Skin epidermis (tissue), 12 donors: ENCODE measurements at regions not wholly inside any gene's neighbourhood (a gene's known extent, or its start where the extent isn't known, plus 50 kb on each side); places are given as distances from the start of the nearest gene placed in this dataset.

Experiments
- H3K27ac ChIP-seq, 21 experiments: fragments of 200-600 bp; sonication (generic) in 11 of 21; one replicate each; pipeline ENCODE4 v1.5.0; 2020; ENCODE audit warnings: mild to moderate bottlenecking in 3 of 21, inconsistent platforms in 2 of 21, moderate library complexity in 2 of 21
- H3K4me3 ChIP-seq, 7 experiments: fragments of 200-600 bp; sonication (generic) in 2 of 7; one replicate each; pipeline ENCODE4 v1.5.0; 2020; ENCODE audit warnings: inconsistent platforms in 2 of 7, mild to moderate bottlenecking in 2 of 7, moderate library complexity in 1 of 7

GRCh38 chr7:35581605-35582210, 113.2 kb downstream of the HERPUD2 start:
- Histone ChIP-seq H3K4me3 (no peak overlapping the region), H3K27ac (no peak overlapping the region)

GRCh38 chr7:35576031-35576573, 118.8 kb downstream of the HERPUD2 start:
- no peak overlapping the region for H3K27ac ChIP-seq
- H3K4me3 ChIP-seq, result no peak overlapping the region

DNA sequence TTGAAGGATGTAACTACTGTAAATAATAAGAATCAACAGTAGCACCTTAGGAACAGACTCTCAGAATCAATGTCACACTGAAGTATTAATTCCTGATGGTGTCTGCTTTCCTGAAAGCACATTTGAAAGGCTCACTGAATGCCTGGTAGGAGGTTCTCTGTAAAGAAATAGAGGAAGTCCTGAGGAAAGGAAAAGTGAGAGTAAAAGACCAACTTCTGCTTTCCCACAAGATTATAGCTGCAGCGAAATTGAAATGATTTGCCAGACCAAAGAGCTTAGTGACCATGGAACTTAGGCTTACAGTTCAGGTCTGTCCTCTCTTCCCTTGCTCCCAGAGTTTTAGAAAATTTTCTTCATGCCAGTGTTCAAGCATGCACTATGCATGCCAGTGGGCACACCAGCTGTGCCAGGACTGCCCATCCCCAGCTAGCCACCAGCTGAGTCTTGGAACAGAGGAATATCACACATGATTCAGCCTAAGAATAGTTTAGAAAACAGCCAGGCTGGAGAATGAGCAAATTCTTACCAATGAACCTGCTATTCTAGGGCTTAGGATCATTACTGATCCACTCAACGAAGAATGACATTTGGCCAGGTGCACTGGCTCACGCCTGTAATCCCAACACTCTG, 123.2 kb downstream of the HERPUD2 start:
- Histone ChIP-seq H3K4me3 (no peak overlapping the region), H3K27ac (no peak overlapping the region)

- Histone ChIP-seq H3K4me3 (no peak overlapping the region), H3K27ac (no peak overlapping the region)
Observed at GRCh38 chr7:35570937-35571336, 124.0 kb downstream of the HERPUD2 start.

DNA sequence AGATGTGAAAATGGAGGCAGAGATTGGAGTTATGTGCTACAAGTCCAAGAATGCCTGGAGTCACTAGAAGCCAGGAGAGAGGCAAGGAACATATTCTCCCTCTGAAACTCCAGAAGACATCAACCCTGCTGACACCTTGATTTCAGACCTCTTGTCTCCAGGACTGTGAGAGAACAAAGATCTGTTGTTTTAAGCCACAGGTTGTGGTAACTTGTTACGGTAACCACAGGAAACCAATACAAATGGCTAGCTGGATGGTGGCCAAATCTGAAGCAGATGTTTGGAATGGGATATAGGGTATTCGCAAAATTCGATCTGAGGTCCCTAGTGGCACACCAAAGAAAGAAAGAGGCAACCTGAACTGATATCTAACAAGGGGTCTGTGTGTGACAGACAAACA, 129.0 kb downstream of the HERPUD2 start:
- Histone ChIP-seq H3K4me3 (no peak overlapping the region), H3K27ac (no peak overlapping the region)

- Histone ChIP-seq H3K4me3 (no peak overlapping the region), H3K27ac (no peak overlapping the region)
Observed at GRCh38 chr7:35558841-35559240, 136.1 kb downstream of the HERPUD2 start.

DNA sequence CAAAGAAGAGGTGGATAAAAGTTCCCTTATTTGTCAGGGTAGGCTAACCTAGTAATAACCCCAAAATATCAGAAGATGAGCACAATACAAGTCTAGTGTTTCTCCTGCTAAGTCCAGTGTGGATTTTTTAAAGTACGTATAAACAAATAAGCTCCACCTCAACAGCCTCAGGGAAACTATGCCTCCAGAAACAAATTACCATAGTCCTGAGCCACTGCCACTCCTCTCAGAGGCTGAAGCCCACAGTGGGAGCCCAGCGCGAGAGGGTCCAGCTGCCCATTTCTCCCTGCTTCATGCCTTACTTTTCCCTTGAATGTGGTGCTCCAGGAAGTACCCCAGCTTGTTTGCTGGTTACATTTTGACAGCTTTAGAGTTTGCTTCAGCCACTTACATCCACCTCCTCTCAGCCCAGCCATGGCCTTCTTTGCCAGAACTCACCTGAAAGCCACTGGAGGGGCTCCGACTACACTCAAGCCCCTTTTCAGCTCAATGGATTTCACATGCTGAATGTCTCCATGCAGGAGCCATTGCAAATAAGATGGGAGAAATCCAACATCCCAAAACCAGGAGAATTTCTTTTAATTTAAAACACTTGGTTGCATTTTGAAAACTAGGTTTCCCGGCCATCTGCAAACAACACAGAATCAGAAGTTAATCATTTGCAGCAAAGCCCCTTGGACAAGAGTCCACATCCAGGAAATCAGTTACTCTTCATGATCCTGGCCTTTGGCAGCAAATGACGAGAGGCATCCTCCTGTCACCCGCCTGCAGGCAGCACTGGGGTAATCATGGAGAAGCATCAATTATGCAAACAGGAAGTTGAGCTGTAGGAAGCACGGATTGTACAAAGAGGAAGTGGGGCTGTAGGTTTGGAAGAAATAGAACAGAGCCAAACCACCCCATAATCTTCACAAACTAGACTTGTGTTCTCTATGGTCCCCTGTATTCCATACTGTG, 138.1 kb downstream of the HERPUD2 start:
- no peak overlapping the region for H3K27ac ChIP-seq

DNA sequence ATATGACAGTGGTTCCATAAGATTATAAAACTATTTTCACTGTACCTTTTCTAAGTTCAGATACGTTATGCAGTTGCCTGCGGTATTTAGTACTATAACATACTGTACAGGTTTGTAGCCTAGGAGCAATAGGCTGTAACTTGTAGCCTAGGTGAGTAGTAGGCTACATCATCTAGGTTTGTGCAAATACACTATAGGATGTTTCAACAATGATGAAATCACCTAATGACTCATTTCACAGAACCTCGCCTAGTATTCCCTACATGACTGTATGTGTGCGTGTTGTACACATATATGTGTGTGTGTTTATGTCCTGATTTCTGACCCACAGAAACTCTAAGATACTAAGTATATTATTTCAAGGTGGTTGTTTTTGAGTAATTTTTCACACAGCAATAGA, 139.0 kb downstream of the HERPUD2 start:
- Histone ChIP-seq H3K4me3 (no peak overlapping the region), H3K27ac (no peak overlapping the region)

More for the DNA sequence above, 138.1 kb downstream of the HERPUD2 start:
- H3K4me3 ChIP-seq, result no peak overlapping the region

- Histone ChIP-seq H3K4me3 (no peak overlapping the region), H3K27ac (no peak overlapping the region)
Observed at GRCh38 chr7:35555386-35555785, 139.5 kb downstream of the HERPUD2 start.

DNA sequence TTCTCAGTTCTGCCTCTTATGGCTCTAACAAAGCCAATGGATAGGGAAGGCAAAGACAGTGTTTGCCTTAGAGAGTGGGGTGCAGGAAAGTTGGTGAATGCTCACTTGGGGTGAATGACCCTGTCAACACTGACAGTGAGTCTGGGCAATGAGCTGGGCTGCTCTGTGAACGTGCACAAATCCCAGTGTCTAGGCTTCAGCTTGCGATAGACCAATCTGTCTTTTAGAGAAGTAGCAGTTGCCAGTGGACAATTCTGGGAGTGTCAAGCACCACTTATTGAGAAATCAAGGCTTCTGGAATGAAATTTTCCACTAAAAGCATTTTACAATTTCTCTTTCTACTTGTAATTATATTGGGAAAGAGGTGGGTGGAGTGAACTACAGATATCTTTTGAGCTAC, 141.4 kb downstream of the HERPUD2 start:
- H3K4me3 ChIP-seq, result no peak overlapping the region

DNA sequence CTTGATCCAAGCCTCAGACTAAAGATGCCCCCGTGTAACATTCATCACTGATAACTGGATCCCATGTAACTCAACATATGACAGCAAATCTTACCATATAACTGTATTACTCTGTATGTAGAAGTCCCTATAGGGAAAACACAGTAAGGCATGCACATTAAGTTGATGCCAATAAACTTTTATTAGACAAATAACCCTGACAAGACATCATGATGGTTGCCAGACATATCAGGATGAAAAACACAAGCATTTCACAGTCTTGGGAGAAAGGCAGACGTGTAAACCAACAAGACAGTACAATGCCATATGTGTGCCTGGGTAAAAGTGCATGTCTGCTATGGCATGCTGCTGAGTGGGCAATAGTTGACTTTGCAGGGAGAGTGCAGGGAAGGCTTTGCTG, 142.2 kb downstream of the HERPUD2 start:
- Histone ChIP-seq H3K27ac (no peak overlapping the region), H3K4me3 (no peak overlapping the region)

More for the DNA sequence above, 141.4 kb downstream of the HERPUD2 start:
- H3K27ac ChIP-seq, result no peak overlapping the region

GRCh38 chr7:35551321-35552081, 143.4 kb downstream of the HERPUD2 start:
- Histone ChIP-seq H3K27ac (no peak overlapping the region), H3K4me3 (no peak overlapping the region)

- no peak overlapping the region for H3K27ac ChIP-seq
- no peak overlapping the region for H3K4me3 ChIP-seq
Observed at GRCh38 chr7:35550831-35551230, 144.1 kb downstream of the HERPUD2 start.

- no peak overlapping the region for H3K4me3 ChIP-seq
Observed at GRCh38 chr7:35549781-35550180, 145.2 kb downstream of the HERPUD2 start.

DNA sequence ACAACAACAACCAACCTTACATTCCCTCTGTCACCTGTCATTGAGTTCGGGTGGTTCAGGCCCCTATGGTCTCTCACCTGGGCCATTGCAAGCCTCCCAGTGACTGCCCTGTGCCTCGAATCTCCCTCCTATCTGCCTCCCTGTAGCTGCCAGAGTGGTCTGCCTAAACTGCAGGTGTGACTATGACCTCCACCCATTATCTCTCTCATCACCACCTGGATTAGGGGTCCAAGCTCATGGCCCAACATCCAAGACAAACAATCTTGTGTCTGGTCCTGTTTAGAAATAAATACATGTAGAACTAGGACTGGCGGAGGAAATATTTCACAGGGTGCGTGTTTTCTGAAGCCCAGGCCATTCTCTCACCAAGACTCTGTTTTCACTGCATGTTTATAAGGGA, 146.6 kb downstream of the HERPUD2 start:
- Histone ChIP-seq H3K27ac (no peak overlapping the region), H3K4me3 (no peak overlapping the region)

More at GRCh38 chr7:35549781-35550180, 145.2 kb downstream of the HERPUD2 start:
- no peak overlapping the region for H3K27ac ChIP-seq

GRCh38 chr7:35546691-35547429, 148.1 kb downstream of the HERPUD2 start:
- no peak overlapping the region for H3K4me3 ChIP-seq
- no peak overlapping the region for H3K27ac ChIP-seq

- no peak overlapping the region for H3K27ac ChIP-seq
- H3K4me3 ChIP-seq, result no peak overlapping the region
Observed at GRCh38 chr7:35545831-35546230, 149.1 kb downstream of the HERPUD2 start.

DNA sequence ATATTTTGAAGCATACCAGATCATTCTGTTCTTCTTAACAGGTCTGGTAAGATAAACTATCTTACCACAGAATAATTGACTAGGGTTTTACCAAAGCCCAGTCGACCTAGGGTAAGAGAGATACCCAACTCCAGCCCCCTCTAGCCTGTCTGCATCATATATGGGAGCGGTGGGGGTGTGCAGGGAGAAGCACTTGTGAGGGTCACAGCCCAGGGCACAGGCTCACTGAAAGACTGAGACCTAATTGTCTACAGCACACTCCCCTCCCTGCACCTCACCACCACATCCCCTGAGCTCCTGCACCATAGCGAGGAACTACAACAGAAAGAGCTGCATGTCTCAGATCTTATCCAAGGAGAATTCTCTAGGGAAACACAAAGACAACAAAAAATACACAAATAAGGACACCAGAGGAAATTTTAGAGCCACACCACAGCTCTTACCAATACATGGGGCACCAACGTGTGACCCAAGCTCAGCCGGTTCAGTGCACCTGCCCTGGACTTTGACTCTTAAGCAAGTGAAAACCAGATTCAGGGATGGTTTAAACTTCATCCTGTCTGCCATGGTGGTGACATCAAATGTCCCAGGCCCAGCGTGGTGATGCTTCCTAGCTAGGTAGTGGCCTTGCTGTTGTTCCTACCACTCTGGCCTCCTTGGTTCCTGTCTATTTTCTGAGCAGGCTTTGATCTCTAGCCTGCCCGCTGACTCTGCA, 150.8 kb downstream of the HERPUD2 start:
- Histone ChIP-seq H3K4me3 (no peak overlapping the region), H3K27ac (no peak overlapping the region)
